GM19468 (cell line): ENCODE measurements at regions not wholly inside any gene's neighbourhood (a gene's known extent, or its start where the extent isn't known, plus 50 kb on each side); places are given as distances from the start of the nearest gene placed in this dataset.
"Not testable (repeated sequence)": the region's sequence is repeated elsewhere in the genome, so short reads cannot be mapped to it uniquely, and the experiment has no call there.

Source experiments
- ATAC-seq: cut with Tn5 transposase; IDR thresholded peaks from one replicate; pipeline ENCODE4 v1.9.1; 2021; ENCODE audit warnings: mild to moderate bottlenecking, moderate library complexity, moderate number of reproducible peaks; ENCODE audit not compliant: unreplicated experiment; ENCODE audit errors: extremely low read depth

- no peak for ATAC-seq
These were observed 73.6 kb downstream of the CYLC2 start for GRCh38 chr9:103068753-103069152.

- no peak for ATAC-seq
These were observed 83.4 kb downstream of the CYLC2 start for GRCh38 chr9:103078581-103078980.

- ATAC-seq = no peak
These were observed 87.4 kb downstream of the CYLC2 start for GRCh38 chr9:103082494-103082893.

- ATAC-seq = no peak
These were observed 94.2 kb downstream of the CYLC2 start for GRCh38 chr9:103089357-103089756.

- ATAC-seq = no peak
These were observed 109.0 kb downstream of the CYLC2 start for GRCh38 chr9:103104101-103104500.

GRCh38 chr9:103116246-103116645 is 121.1 kb downstream of the CYLC2 start:
- no peak for ATAC-seq

GRCh38 chr9:103126494-103126893 is 131.4 kb downstream of the CYLC2 start:
- ATAC-seq = no peak

- ATAC-seq = no peak
These were observed 144.8 kb downstream of the CYLC2 start for GRCh38 chr9:103139891-103140290.

GRCh38 chr9:103152473-103152872 is 157.3 kb downstream of the CYLC2 start:
- ATAC-seq = no peak

- ATAC-seq = no peak
These were observed 172.4 kb downstream of the CYLC2 start for GRCh38 chr9:103167530-103167929.

- no peak for ATAC-seq
These were observed 173.1 kb downstream of the CYLC2 start for GRCh38 chr9:103168254-103168653.

- no peak for ATAC-seq
These were observed 174.7 kb downstream of the CYLC2 start for GRCh38 chr9:103169798-103170197.

- no peak for ATAC-seq
These were observed 188.6 kb downstream of the CYLC2 start for GRCh38 chr9:103183701-103184171.

- ATAC-seq = no peak
These were observed 191.8 kb downstream of the CYLC2 start for GRCh38 chr9:103186959-103187358.

GRCh38 chr9:103188781-103189350 is 193.7 kb downstream of the CYLC2 start:
- no peak for ATAC-seq

GRCh38 chr9:103193992-103194391 is 198.9 kb downstream of the CYLC2 start:
- ATAC-seq = no peak

GRCh38 chr9:103203172-103203571 is 208.0 kb downstream of the CYLC2 start:
- no peak for ATAC-seq

- not testable (repeated sequence) for ATAC-seq
These were observed 210.9 kb downstream of the CYLC2 start for GRCh38 chr9:103205881-103206585.

- ATAC-seq = no peak
These were observed 215.5 kb downstream of the CYLC2 start for GRCh38 chr9:103210607-103211006.

- ATAC-seq = no peak
These were observed 220.1 kb downstream of the CYLC2 start for GRCh38 chr9:103215197-103215596.

- ATAC-seq = no peak
These were observed 230.8 kb downstream of the CYLC2 start for GRCh38 chr9:103225702-103226646.
